ENCODE measurements at regions not wholly inside any gene's neighbourhood (a gene's known extent, or its start where the extent isn't known, plus 50 kb on each side); places are given as distances from the start of the nearest gene placed in this dataset.

DNA sequence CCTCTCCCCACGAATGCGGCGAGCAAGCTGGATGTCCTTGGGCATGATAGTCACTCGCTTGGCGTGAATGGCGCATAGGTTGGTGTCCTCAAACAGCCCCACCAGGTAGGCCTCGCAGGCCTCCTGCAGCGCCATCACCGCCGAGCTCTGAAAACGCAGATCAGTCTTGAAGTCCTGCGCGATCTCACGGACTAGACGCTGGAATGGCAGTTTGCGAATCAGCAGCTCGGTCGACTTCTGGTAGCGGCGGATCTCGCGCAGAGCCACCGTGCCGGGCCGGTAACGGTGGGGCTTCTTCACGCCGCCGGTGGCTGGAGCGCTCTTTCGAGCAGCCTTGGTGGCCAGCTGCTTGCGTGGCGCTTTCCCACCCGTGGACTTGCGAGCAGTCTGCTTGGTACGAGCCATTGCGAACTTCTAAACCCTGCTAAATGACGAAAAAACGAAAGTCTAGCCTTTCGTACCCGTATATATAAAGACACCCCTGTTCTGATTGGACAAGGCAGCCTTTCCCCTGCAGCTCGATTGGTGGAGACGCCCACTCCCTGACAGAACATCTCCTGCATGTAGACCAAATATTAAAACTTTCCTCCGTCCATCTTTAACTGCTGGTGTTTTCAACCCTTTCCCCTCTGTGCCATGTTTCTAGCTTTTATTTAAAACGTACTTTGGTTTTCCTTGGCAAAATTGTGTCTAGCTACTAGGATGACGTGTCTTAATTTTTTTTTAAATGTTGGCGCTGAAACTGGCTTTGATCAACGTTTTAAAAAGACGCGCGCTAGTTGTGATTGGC is 109.8 kb downstream of the HFE start:
- Mint-ChIP-seq H3K36me3 (no peaks in the 10 kb centered on the region), H3K27me3 (no peaks in the 10 kb centered on the region), H3K4me1 (ENCODE audit: unreplicated experiment) (peaks cover 24% of the 10 kb centered on the region), H3K4me3 (peak overlapping the region; percentile 94), H3K27ac (peak overlapping the region; percentile 98), H3K9me3 (no peaks in the 10 kb centered on the region)
- peak; percentile 76 for DNase-seq (ENCODE audit: extremely low spot score, unreplicated experiment)
- TF ChIP-seq, protein P1, sequence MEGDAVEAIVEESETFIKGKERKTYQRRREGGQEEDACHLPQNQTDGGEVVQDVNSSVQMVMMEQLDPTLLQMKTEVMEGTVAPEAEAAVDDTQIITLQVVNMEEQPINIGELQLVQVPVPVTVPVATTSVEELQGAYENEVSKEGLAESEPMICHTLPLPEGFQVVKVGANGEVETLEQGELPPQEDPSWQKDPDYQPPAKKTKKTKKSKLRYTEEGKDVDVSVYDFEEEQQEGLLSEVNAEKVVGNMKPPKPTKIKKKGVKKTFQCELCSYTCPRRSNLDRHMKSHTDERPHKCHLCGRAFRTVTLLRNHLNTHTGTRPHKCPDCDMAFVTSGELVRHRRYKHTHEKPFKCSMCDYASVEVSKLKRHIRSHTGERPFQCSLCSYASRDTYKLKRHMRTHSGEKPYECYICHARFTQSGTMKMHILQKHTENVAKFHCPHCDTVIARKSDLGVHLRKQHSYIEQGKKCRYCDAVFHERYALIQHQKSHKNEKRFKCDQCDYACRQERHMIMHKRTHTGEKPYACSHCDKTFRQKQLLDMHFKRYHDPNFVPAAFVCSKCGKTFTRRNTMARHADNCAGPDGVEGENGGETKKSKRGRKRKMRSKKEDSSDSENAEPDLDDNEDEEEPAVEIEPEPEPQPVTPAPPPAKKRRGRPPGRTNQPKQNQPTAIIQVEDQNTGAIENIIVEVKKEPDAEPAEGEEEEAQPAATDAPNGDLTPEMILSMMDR (conservative IDR thresholded peaks at IDR 0.05): no peak

DNA sequence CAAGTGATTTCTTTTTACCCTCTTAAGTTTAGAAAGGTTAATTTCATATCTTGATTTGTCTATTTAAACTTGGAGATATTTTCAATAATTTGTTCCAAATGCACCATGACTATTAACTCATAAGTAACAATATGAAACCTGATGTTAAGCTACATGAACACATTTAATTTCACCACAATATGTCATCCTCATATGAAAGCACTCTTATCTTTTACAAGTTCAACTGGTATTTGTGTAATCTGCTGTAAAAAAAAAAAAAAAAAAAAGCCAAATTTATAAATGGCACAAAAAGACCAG is 110.4 kb downstream of the HFE start:
- peak overlapping the region; percentile 98 for H3K27ac Mint-ChIP-seq
- H3K4me1 Mint-ChIP-seq (ENCODE audit: unreplicated experiment): peaks cover 24% of the 10 kb centered on the region
- H3K36me3 Mint-ChIP-seq: no peaks in the 10 kb centered on the region
- TF ChIP-seq, protein P1 (conservative IDR thresholded peaks at IDR 0.05): no peak
- DNase-seq (ENCODE audit: extremely low spot score, unreplicated experiment): no peak
- H3K9me3 Mint-ChIP-seq: no peaks in the 10 kb centered on the region
- peak overlapping the region; percentile 94 for H3K4me3 Mint-ChIP-seq
- H3K27me3 Mint-ChIP-seq: no peaks in the 10 kb centered on the region

DNA sequence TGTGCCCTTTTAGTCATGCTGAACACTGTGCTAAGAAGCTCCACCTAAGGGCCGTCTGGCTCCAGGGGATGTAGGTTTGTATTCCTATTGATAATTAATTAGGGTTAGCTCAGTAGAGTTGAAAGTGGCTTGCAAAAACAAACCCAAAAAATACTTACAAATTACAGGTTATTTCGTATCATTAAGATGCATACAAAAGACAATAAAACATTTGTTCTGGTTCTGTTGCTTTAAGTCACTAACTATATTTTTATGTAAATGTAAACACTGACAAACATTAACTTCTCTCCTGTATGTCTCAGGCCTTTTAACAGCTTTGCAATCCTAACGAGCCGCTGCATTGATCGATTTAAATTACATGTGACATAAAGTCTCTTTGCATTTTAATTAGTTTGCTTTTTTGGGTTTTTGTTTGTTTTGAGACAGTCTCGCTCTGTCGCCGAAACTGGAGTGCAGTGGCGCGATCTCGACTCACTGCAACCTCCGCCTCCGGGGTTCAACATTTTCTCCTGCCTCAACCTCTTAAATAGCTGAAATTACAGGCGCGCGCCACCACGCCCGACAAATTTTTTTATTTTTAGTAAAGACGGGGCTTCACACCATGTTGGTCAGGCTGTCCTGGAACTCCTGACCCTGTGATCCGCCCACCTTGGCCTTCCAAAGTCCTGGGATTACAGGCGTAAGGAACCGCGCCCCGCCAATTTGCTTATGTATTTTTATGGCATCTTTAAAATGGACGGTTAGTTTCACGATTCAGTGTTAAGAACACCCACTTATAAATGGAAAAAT is 110.9 kb downstream of the HFE start:
- H3K4me3 Mint-ChIP-seq: peak overlapping the region; percentile 94
- H3K9me3 Mint-ChIP-seq: no peaks in the 10 kb centered on the region
- peak overlapping the region; percentile 98 for H3K27ac Mint-ChIP-seq
- DNase-seq (ENCODE audit: extremely low spot score, unreplicated experiment): no peak
- H3K27me3 Mint-ChIP-seq: no peaks in the 10 kb centered on the region
- H3K4me1 Mint-ChIP-seq (ENCODE audit: unreplicated experiment): peaks cover 23% of the 10 kb centered on the region
- TF ChIP-seq, protein P1 (conservative IDR thresholded peaks at IDR 0.05): no peak
- no peaks in the 10 kb centered on the region for H3K36me3 Mint-ChIP-seq

DNA sequence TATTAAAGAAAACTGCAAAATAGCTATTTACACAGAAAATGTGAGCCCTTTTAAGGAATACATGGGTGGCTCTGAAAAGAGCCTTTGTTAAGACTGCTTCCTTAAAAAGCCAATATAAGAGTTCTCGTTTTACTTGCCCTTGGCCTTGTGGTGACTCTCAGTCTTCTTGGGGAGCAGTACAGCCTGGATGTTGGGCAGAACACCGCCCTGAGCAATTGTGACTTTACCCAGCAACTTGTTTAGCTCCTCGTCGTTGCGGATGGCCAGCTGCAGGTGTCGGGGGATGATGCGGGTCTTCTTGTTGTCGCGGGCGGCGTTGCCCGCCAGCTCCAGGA is 111.5 kb downstream of the HFE start:
- Mint-ChIP-seq H3K4me3 (peak overlapping the region; percentile 94), H3K27me3 (no peaks in the 10 kb centered on the region), H3K27ac (peak overlapping the region; percentile 98), H3K9me3 (no peaks in the 10 kb centered on the region), H3K4me1 (ENCODE audit: unreplicated experiment) (peaks cover 20% of the 10 kb centered on the region), H3K36me3 (no peaks in the 10 kb centered on the region)
- TF ChIP-seq, protein P1 (conservative IDR thresholded peaks at IDR 0.05): no peak
- no peak for DNase-seq (ENCODE audit: extremely low spot score, unreplicated experiment)

DNA sequence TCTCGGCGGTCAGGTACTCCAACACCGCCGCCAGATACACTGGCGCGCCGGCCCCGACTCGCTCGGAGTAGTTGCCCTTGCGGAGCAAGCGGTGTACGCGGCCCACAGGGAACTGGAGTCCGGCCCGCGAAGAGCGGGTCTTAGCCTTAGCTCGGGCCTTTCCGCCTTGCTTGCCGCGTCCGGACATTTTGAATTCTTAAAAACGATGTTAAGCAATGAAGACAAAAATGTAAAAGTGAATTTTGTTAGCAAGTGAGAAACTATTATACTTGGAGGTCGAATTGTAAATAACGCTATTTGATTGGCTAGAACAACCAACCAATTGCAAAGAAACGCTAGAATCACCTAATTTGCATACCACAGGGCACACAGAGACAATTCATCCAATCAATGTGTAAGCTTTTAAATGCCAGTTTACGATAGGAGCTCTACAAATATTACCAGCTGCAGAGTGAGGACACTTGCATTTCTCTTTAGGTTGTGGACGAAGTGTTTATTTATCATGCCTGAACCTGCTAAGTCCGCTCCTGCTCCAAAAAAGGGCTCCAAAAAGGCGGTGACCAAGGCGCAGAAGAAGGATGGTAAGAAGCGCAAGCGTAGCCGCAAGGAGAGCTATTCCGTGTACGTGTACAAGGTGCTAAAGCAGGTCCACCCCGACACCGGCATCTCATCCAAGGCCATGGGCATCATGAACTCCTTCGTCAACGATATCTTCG is 112.0 kb downstream of the HFE start:
- DNase-seq (ENCODE audit: extremely low spot score, unreplicated experiment): no peak
- H3K27me3 Mint-ChIP-seq: peaks cover 2% of the 10 kb centered on the region
- peak overlapping the region; percentile 98 for H3K27ac Mint-ChIP-seq
- TF ChIP-seq, protein P1 (conservative IDR thresholded peaks at IDR 0.05): no peak
- no peaks in the 10 kb centered on the region for H3K9me3 Mint-ChIP-seq
- H3K36me3 Mint-ChIP-seq: peaks cover under 1% of the 10 kb centered on the region
- peak overlapping the region; percentile 94 for H3K4me3 Mint-ChIP-seq
- H3K4me1 Mint-ChIP-seq (ENCODE audit: unreplicated experiment): peaks cover 19% of the 10 kb centered on the region

All from type B pancreatic cell (in vitro differentiated cells).